ENCODE measurements at regions not wholly inside any gene's neighbourhood (a gene's known extent, or its start where the extent isn't known, plus 50 kb on each side); places are given as distances from the start of the nearest gene placed in this dataset.

- TF ChIP-seq REST (IDR thresholded peaks at IDR 0.05; ENCODE audit: borderline replicate concordance) = no peak
- no peak for TF ChIP-seq CTCF (IDR thresholded peaks at IDR 0.05; ENCODE audit: poor library complexity, severe bottlenecking)
- TF ChIP-seq TAF1 (IDR thresholded peaks at IDR 0.05; ENCODE audit: low read depth) = no peak
- no peak for TF ChIP-seq POLR2AphosphoS5 (IDR thresholded peaks at IDR 0.05)
- no peak for TF ChIP-seq EP300 (conservative IDR thresholded peaks at IDR 0.05; ENCODE audit: poor library complexity, severe bottlenecking)
- TF ChIP-seq RAD21 (conservative IDR thresholded peaks at IDR 0.05) = no peak
Observed at GRCh38 chrX:39950018-39950688, 147.6 kb downstream of the BCOR start.
